ENCODE measurements at regions not wholly inside any gene's neighbourhood (a gene's known extent, or its start where the extent isn't known, plus 50 kb on each side); places are given as distances from the start of the nearest gene placed in this dataset.

- DNase-seq (ENCODE audit: low read depth in 2 of 3, low spot score in 2 of 3), result no peak
Observed at GRCh38 chr4:134401798-134402197, 200.2 kb upstream of the PABPC4L start.

- no peak for DNase-seq (ENCODE audit: low read depth in 2 of 3, low spot score in 2 of 3)
Observed at GRCh38 chr4:134393592-134393991, 192.0 kb upstream of the PABPC4L start.

GRCh38 chr4:134390319-134390718 lies 188.7 kb upstream of the PABPC4L start:
- DNase-seq (ENCODE audit: low read depth in 2 of 3, low spot score in 2 of 3), result no peak

- DNase-seq (ENCODE audit: low read depth in 2 of 3, low spot score in 2 of 3), result no peak
Observed at GRCh38 chr4:134388351-134388750, 186.8 kb upstream of the PABPC4L start.

DNA sequence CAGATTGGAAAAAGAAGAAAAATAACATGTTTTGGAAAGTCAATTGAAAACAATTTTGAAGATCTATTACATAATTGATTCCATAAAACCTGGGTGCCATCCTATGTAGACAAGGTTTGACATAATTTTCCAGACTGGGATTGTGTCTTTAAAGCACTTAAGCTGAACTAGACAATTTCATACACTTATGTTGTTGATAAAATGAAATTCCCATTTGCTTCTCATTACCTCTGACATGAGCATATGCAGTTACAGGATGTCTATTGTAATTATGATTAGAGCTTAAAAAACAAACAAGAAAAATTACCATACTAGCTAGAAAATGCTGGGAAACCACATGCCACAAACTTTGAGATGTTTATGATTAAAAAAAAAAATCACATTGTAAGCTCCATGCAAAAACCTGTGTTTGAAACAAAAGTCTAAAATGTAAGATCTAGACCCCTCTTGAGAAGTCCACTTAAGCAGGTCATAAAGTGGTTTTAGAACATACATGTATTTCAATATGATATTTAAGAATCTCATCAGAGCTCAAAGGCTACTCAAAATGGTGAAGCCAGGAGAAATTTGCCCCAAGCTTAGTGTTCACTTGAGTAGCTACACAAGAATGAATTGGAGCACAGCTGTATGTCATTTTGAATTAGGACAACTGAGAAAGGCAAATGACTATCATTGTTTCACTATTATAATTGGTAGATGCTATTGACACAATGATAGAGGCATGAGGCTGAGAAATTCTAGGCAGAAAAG lies 181.1 kb upstream of the PABPC4L start:
- DNase-seq (ENCODE audit: low read depth in 2 of 3, low spot score in 2 of 3), result no peak

- no peak for DNase-seq (ENCODE audit: low read depth in 2 of 3, low spot score in 2 of 3)
Observed at GRCh38 chr4:134375775-134376174, 174.2 kb upstream of the PABPC4L start.

- no peak for DNase-seq (ENCODE audit: low read depth in 2 of 3, low spot score in 2 of 3)
Observed at GRCh38 chr4:134365852-134366251, 164.3 kb upstream of the PABPC4L start.

GRCh38 chr4:134364928-134365327 lies 163.3 kb upstream of the PABPC4L start:
- no peak for DNase-seq (ENCODE audit: low read depth in 2 of 3, low spot score in 2 of 3)

GRCh38 chr4:134345244-134345643 lies 143.7 kb upstream of the PABPC4L start:
- DNase-seq (ENCODE audit: low read depth in 2 of 3, low spot score in 2 of 3), result no peak

- no peak for DNase-seq (ENCODE audit: low read depth in 2 of 3, low spot score in 2 of 3)
Observed at GRCh38 chr4:134343656-134344055, 142.1 kb upstream of the PABPC4L start.

GRCh38 chr4:134343081-134343480 lies 141.5 kb upstream of the PABPC4L start:
- DNase-seq (ENCODE audit: low read depth in 2 of 3, low spot score in 2 of 3), result no peak

GRCh38 chr4:134337574-134337973 lies 136.0 kb upstream of the PABPC4L start:
- no peak for DNase-seq (ENCODE audit: low read depth in 2 of 3, low spot score in 2 of 3)

GRCh38 chr4:134328741-134329140 lies 127.2 kb upstream of the PABPC4L start:
- no peak for DNase-seq (ENCODE audit: low read depth in 2 of 3, low spot score in 2 of 3)

DNA sequence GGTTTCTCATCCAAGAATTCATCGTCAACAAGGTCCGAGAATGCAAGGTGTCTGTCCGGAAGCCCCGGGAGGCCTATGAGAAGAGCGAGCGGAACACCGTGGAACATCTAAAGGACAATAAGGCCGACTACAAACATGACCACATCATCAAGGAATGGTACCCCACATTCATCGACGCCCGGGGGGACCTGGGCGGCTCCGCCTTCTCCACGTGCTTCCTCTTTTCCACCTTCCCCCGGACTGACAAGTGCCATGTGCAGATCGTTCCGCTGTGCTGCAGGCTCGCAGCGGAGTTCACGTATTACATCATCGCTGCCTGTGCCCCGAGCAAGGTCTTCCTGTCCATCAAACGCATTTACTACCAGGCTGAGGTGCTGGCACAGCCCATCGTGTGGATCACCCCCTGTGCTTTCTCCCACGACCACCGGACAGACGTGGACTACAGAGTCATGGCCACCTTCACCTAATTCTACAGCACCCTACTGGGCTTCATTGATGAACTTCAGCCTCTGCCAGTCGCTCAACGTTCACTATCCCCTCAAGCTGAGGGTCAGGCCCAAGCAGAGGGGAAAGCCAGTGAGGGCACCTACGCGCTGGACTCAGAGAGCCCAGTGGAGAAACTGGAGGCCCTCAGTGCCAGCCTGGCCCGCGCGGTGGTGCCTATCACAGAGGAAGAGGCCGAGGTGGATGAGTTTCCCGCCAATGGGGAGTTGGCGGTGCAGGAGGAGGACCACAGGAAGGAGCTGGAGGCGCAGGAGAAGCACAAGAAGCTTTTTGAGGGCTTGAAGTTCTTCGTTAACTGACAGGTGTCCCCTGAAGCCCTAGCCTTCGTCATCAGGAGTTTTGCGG lies 125.9 kb upstream of the PABPC4L start:
- DNase-seq (ENCODE audit: low read depth in 2 of 3, low spot score in 2 of 3), result no peak

GRCh38 chr4:134326866-134327265 lies 125.3 kb upstream of the PABPC4L start:
- no peak for DNase-seq (ENCODE audit: low read depth in 2 of 3, low spot score in 2 of 3)

GRCh38 chr4:134324179-134324578 lies 122.6 kb upstream of the PABPC4L start:
- DNase-seq (ENCODE audit: low read depth in 2 of 3, low spot score in 2 of 3), result no peak

GRCh38 chr4:134320048-134320447 lies 118.5 kb upstream of the PABPC4L start:
- DNase-seq (ENCODE audit: low read depth in 2 of 3, low spot score in 2 of 3), result no peak

- no peak for DNase-seq (ENCODE audit: low read depth in 2 of 3, low spot score in 2 of 3)
Observed at GRCh38 chr4:134313591-134313990, 112.0 kb upstream of the PABPC4L start.

GRCh38 chr4:134309715-134310114 lies 108.1 kb upstream of the PABPC4L start:
- DNase-seq (ENCODE audit: low read depth in 2 of 3, low spot score in 2 of 3), result no peak

- no peak for DNase-seq (ENCODE audit: low read depth in 2 of 3, low spot score in 2 of 3)
Observed at GRCh38 chr4:134308910-134309309, 107.3 kb upstream of the PABPC4L start.

DNA sequence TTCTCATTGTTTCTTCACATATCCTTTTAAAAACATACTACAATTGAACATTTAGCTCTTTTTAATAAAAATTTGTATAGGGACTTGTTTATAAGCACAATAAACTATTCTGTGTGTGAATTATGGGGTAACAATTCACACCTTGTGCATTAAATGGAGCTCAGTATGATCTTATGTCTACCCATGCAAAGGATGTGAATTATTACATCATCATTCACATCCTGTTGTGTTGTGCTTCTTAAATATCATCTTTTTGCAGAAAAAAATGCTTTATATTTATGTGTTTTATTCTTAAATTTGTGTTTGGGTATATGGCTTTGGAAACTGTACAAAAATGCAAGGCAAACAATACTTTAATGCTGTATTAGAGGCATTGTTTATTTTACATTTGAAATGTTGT lies 96.7 kb upstream of the PABPC4L start:
- no peak for DNase-seq (ENCODE audit: low read depth in 2 of 3, low spot score in 2 of 3)

GRCh38 chr4:134297765-134298164 lies 96.2 kb upstream of the PABPC4L start:
- no peak for DNase-seq (ENCODE audit: low read depth in 2 of 3, low spot score in 2 of 3)

All from hematopoietic multipotent progenitor cell (in vitro differentiated cells).